ENCODE measurements at regions not wholly inside any gene's neighbourhood (a gene's known extent, or its start where the extent isn't known, plus 50 kb on each side); places are given as distances from the start of the nearest gene placed in this dataset.
A peak's percentile ranks its signal among the peaks of the same experiment; 100 is the strongest.
"Not testable (repeated sequence)": the region's sequence is repeated elsewhere in the genome, so short reads cannot be mapped to it uniquely, and the experiment has no call there.

- Histone ChIP-seq H3K9me3 (no peaks in the 10 kb centered on the region), H3K27ac (no peak overlapping the region), H3K27me3 (no peaks in the 10 kb centered on the region), H3K36me3 (no peaks in the 10 kb centered on the region), H3K4me1 (no peaks in the 10 kb centered on the region), H3K4me3 (no peak overlapping the region)
- WGBS, 2 donors = 65 to 92% methylated on average over 1 of the region's 1 CpG
- ATAC-seq (ENCODE audit: low FRiP score in 2 of 2) (no peak), DNase-seq (no peak)
- TF ChIP-seq POLR2AphosphoS5 (IDR thresholded peaks at IDR 0.05) = no peak
- TF ChIP-seq EP300 (IDR thresholded peaks at IDR 0.05) = no peak
- no peak for TF ChIP-seq POLR2A (IDR thresholded peaks at IDR 0.05)
- TF ChIP-seq, protein P1, sequence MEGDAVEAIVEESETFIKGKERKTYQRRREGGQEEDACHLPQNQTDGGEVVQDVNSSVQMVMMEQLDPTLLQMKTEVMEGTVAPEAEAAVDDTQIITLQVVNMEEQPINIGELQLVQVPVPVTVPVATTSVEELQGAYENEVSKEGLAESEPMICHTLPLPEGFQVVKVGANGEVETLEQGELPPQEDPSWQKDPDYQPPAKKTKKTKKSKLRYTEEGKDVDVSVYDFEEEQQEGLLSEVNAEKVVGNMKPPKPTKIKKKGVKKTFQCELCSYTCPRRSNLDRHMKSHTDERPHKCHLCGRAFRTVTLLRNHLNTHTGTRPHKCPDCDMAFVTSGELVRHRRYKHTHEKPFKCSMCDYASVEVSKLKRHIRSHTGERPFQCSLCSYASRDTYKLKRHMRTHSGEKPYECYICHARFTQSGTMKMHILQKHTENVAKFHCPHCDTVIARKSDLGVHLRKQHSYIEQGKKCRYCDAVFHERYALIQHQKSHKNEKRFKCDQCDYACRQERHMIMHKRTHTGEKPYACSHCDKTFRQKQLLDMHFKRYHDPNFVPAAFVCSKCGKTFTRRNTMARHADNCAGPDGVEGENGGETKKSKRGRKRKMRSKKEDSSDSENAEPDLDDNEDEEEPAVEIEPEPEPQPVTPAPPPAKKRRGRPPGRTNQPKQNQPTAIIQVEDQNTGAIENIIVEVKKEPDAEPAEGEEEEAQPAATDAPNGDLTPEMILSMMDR (IDR thresholded peaks at IDR 0.05) = no peak
These were observed 280.2 kb upstream of the ECI2 start for GRCh38 chr6:4415549-4415948.

DNA sequence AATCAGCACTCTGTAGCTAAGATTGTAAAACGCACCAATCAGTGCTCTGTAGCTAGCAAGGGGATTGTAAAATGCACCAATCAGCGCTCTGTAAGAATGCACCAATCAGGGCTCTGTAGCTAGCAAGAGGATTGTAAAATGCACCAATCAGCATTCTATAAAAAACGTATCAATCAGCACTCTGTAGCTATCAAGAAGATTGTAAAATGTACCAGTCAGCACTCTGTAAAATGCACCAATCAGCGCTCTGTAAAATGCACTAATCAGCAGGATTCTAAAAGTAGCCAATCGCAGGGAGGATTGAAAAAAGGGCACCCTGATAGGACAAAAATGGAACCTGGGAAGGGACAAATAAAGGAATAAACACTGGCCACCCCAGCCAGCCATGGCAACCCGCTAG, 278.7 kb upstream of the ECI2 start:
- not testable (repeated sequence) for H3K27ac ChIP-seq; ATAC-seq (ENCODE audit: low FRiP score in 2 of 2)

GRCh38 chr6:4413073-4413472, 277.7 kb upstream of the ECI2 start:
- no peaks in the 10 kb centered on the region for H3K4me1 ChIP-seq
- DNase-seq (no peak), ATAC-seq (ENCODE audit: low FRiP score in 2 of 2) (peak in 1 of 2 donors; percentile 75)
- H3K36me3 ChIP-seq = no peaks in the 10 kb centered on the region
- H3K4me3 ChIP-seq = no peak overlapping the region
- H3K9me3 ChIP-seq = no peaks in the 10 kb centered on the region
- TF ChIP-seq POLR2A (IDR thresholded peaks at IDR 0.05) = no peak
- no peak for TF ChIP-seq EP300 (IDR thresholded peaks at IDR 0.05)
- TF ChIP-seq, protein P1 (IDR thresholded peaks at IDR 0.05) = no peak
- no peak for TF ChIP-seq POLR2AphosphoS5 (IDR thresholded peaks at IDR 0.05)
- H3K27me3 ChIP-seq = no peaks in the 10 kb centered on the region
- H3K27ac ChIP-seq = no peak overlapping the region
- WGBS, 2 donors = 71 to 93% methylated on average over 3 of the region's 3 CpGs

More for the DNA sequence above, 278.7 kb upstream of the ECI2 start:
- not testable (repeated sequence) for H3K27me3 ChIP-seq, DNase-seq, H3K4me1 ChIP-seq, H3K36me3 ChIP-seq, H3K9me3 ChIP-seq, H3K4me3 ChIP-seq
- 76 to 84% methylated on average over 5 to 6 of the region's 6 CpGs for WGBS, 2 donors

DNA sequence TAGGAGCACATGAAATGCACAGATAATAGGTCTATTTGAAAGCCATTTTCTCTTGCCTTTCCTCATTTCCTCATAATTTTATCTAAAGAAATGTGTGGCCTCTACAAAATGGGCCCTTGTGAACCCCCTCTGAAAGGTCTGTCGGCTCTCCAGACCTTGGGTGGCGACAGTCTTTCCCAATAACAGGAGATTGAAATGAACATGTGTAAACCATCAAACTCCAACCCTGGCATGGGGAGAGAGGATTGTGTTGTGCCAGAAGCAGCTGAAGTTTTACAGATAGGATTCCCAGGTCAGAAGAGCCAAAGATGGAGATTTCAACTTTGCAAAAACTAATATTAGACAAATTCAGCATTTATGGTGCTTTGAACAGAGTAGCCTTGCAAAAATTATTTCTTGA, 277.1 kb upstream of the ECI2 start:
- Histone ChIP-seq H3K27ac (no peak overlapping the region), H3K9me3 (no peaks in the 10 kb centered on the region), H3K36me3 (no peaks in the 10 kb centered on the region), H3K4me1 (no peaks in the 10 kb centered on the region), H3K27me3 (no peaks in the 10 kb centered on the region), H3K4me3 (no peak overlapping the region)
- ATAC-seq (ENCODE audit: low FRiP score in 2 of 2) (no peak), DNase-seq (no peak)
- WGBS, 2 donors = 74 to 78% methylated on average over 2 of the region's 2 CpGs
- TF ChIP-seq EP300 (IDR thresholded peaks at IDR 0.05) = no peak
- TF ChIP-seq, protein P1 (IDR thresholded peaks at IDR 0.05) = no peak
- no peak for TF ChIP-seq POLR2AphosphoS5 (IDR thresholded peaks at IDR 0.05)

DNA sequence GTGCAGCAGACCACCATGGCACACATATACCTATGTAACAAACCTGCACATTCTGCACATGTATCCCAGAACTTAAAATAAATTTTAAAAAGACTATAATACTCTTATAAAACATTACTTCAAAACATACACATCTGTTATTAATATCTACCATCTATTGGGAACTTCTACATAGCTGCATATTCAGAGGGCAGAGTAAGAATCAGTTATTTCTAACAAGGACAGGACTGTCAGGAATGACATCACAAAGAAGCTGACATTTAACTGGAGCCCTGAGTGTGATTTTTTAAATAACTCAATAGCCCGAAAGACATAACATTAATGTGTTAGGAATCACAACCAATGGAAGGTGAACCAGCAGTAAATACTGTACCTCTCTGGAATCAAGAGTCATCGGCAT, 276.7 kb upstream of the ECI2 start:
- Histone ChIP-seq H3K36me3 (no peaks in the 10 kb centered on the region), H3K4me3 (no peak overlapping the region), H3K27me3 (no peaks in the 10 kb centered on the region), H3K4me1 (no peaks in the 10 kb centered on the region), H3K9me3 (no peaks in the 10 kb centered on the region), H3K27ac (no peak overlapping the region)
- ATAC-seq (ENCODE audit: low FRiP score in 2 of 2) (no peak), DNase-seq (no peak)
- TF ChIP-seq POLR2A (IDR thresholded peaks at IDR 0.05) = no peak
- TF ChIP-seq POLR2AphosphoS5 (IDR thresholded peaks at IDR 0.05) = no peak
- no peak for TF ChIP-seq EP300 (IDR thresholded peaks at IDR 0.05)
- TF ChIP-seq, protein P1 (IDR thresholded peaks at IDR 0.05) = no peak
- WGBS, 2 donors = 40 to 46% methylated on average over 2 of the region's 2 CpGs

- not testable (repeated sequence) for H3K36me3 ChIP-seq, H3K4me3 ChIP-seq, H3K9me3 ChIP-seq, H3K4me1 ChIP-seq, H3K27ac ChIP-seq, H3K27me3 ChIP-seq, DNase-seq
- WGBS, 2 donors = 64 to 71% methylated on average over 1 of the region's 1 CpG
- peak in 1 of 2 donors; percentile 58 for ATAC-seq (ENCODE audit: low FRiP score in 2 of 2)
These were observed 272.3 kb upstream of the ECI2 start for GRCh38 chr6:4407710-4408109.
